ENCODE measurements at regions not wholly inside any gene's neighbourhood (a gene's known extent, or its start where the extent isn't known, plus 50 kb on each side); places are given as distances from the start of the nearest gene placed in this dataset.

DNA sequence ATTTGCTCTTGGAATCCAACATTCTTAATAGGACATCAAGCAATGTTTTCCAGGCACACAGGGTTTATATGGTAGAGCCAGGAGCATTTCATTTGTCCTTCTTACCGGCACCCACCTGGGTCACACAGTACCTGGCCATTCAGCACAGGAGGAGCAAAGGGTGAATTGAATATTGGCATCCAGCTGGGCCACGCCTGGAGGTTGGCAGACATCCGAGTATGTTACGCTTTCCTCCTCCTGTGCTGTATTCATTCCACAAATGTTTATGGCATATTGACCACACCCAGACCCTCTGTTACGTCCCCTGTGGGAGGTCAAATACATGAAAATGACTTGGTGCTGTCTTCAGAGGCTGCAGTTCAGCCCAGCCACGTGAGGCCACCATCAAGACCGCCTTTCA lies 206.2 kb downstream of the RTP5 start:
- TF ChIP-seq POLR2AphosphoS5 (IDR thresholded peaks at IDR 0.05; ENCODE audit: borderline replicate concordance, low read depth, low read length) (no peak), EZH2 (IDR thresholded peaks at IDR 0.05) (no peak), FOXP2 (optimal IDR thresholded peaks at IDR 0.05; ENCODE audit: control extremely low read depth, extremely low read length, insufficient read depth) (no peak)
